Uterus (tissue), 2 donors: ENCODE measurements at regions not wholly inside any gene's neighbourhood (a gene's known extent, or its start where the extent isn't known, plus 50 kb on each side); places are given as distances from the start of the nearest gene placed in this dataset.

Source experiments
- CTCF ChIP-seq, 4 experiments: fragments of 200-600 bp in 2 of 4; fragments of 450-650 bp in 2 of 4; sonication (generic) in 2 of 4; IDR thresholded peaks; one replicate each; pipeline ENCODE4 v1.5.1; 2016 to 2019; ENCODE audit warnings: antibody characterized with exemption in 4 of 4, mild to moderate bottlenecking in 2 of 4, moderate library complexity in 1 of 4
- POLR2A ChIP-seq, 2 donors: fragments of 450-650 bp; IDR thresholded peaks; one replicate each; pipeline ENCODE4 v1.6.1; 2016; ENCODE audit warnings: antibody characterized with exemption in 2 of 2, mild to moderate bottlenecking in 1 of 2, moderate library complexity in 1 of 2

- TF ChIP-seq POLR2A (IDR thresholded peaks at IDR 0.05) (no peak), CTCF (IDR thresholded peaks at IDR 0.05) (no peak)
Measured at GRCh38 chr5:10880934-10881333, 119.9 kb upstream of the DAP start.
